ENCODE measurements at regions not wholly inside any gene's neighbourhood (a gene's known extent, or its start where the extent isn't known, plus 50 kb on each side); places are given as distances from the start of the nearest gene placed in this dataset.

DNA sequence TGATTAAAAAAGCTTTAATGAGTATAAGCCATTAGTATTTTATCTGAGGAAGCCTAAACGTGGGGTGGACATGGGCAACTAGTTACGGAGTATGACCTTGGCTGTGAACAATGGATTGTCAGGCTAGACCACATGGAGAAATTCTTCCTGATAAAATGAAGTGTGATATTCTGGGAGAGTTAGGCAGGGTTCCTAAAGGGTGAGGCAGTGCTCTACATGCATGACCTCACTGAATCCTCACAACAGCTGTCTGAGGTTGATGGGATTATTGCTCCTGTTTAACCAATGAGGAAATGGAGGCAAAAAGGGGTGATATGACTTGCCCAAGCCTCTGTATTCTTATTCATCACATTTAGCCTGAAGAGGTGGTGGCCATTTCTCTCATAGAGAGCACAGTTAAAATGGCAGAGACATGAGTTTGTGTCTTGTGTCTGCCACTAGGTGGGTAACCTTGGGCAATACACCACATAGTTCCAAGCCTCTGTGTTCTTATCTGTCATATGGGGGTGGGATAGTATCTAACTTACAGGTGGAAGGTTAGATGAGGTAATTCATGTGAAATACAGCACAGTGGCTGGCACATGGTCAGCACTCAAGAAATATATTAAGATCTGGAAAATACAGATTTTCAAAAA, 96.1 kb upstream of the NR3C1 start:
- Histone ChIP-seq H3K56ac (replicated peaks; ENCODE audit: insufficient read length, low read depth, low read length) (no peak overlapping the region), H3K9ac (replicated peaks in 1 of 4; ENCODE audit: extremely low read depth in 1 of 4, low read depth in 3 of 4, low read length in 3 of 4) (no peak overlapping the region), H3K4me3 (ENCODE audit: extremely low read depth in 1 of 4, insufficient read depth in 2 of 4, low read depth in 3 of 4, low read length in 4 of 4) (no peak overlapping the region), H3K4ac (replicated peaks; ENCODE audit: insufficient read length, low read depth, low read length) (no peak overlapping the region), H2BK15ac (ENCODE audit: low read length) (0 out of 2 replicates have a peak overlapping the region, but pooled peaks have one; percentile 2), H3K79me2 (ENCODE audit: control insufficient read depth in 1 of 2, insufficient read depth in 2 of 2, low read length in 2 of 2) (no peaks in the 10 kb centered on the region), H3K23ac (ENCODE audit: insufficient read length) (no peak overlapping the region), H3K79me1 (ENCODE audit: low read depth, low read length) (no peaks in the 10 kb centered on the region), H2BK120ac (replicated peaks; ENCODE audit: low read depth, low read length) (no peak overlapping the region), H4K20me1 (replicated peaks in 1 of 2; ENCODE audit: control insufficient read depth in 1 of 2, insufficient read depth in 2 of 2, low read length in 2 of 2) (no peaks in the 10 kb centered on the region), H2AFZ (ENCODE audit: low read length) (peak overlapping the region; percentile 47; the same call in 1 of the 2 replicates), H3K36me3 (ENCODE audit: control insufficient read depth in 2 of 4, insufficient read depth in 4 of 4, low read length in 3 of 4) (no peaks in the 10 kb centered on the region), H4K5ac (ENCODE audit: insufficient read length, low read depth, low read length) (no peak overlapping the region), H3K18ac (ENCODE audit: extremely low read depth, low read length) (no peak overlapping the region), H3K4me2 (ENCODE audit: insufficient read depth in 1 of 2, low read depth in 2 of 2, low read length in 2 of 2) (no peak overlapping the region), H3K27me3 (replicated peaks in 1 of 4; ENCODE audit: control insufficient read depth in 3 of 4, extremely low read depth in 1 of 4, insufficient read depth in 3 of 4, low read length in 3 of 4) (no peaks in the 10 kb centered on the region), H4K91ac (replicated peaks; ENCODE audit: insufficient read length, low read length) (no peak overlapping the region), H3K23me2 (ENCODE audit: low read depth, low read length) (no peaks in the 10 kb centered on the region), H3K27ac (ENCODE audit: low read depth, low read length) (no peak overlapping the region), H2AK5ac (ENCODE audit: low read depth, low read length) (no peak overlapping the region), H2BK20ac (ENCODE audit: low read length) (no peak overlapping the region), H3K14ac (ENCODE audit: insufficient read length) (no peak overlapping the region), H2BK12ac (ENCODE audit: low read depth, low read length) (no peak overlapping the region), H3K9me3 (ENCODE audit: insufficient read depth in 2 of 2, low read depth in 1 of 2, low read length in 1 of 2) (no peaks in the 10 kb centered on the region), H2BK5ac (ENCODE audit: low read depth, low read length) (no peak overlapping the region), H3K4me1 (replicated peaks in 1 of 4; ENCODE audit: control insufficient read depth in 3 of 4, insufficient read depth in 4 of 4, low read length in 3 of 4) (no peaks in the 10 kb centered on the region), H4K8ac (ENCODE audit: extremely low read depth, insufficient read depth, low read length) (no peak overlapping the region)
- TF ChIP-seq HDAC2 (IDR thresholded peaks at IDR 0.05; ENCODE audit: borderline replicate concordance in 1 of 2, low read depth in 2 of 2, low read length in 2 of 2), result no peak
- TF ChIP-seq YY1 (IDR thresholded peaks at IDR 0.05; ENCODE audit: low read depth, low read length), result no peak; the same call in 1 of the 2 replicates
- no peak for TF ChIP-seq CTBP2 (IDR thresholded peaks at IDR 0.05; ENCODE audit: borderline replicate concordance, insufficient read depth, insufficient read length, low read length)
- no peak for TF ChIP-seq BRCA1 (IDR thresholded peaks at IDR 0.05; ENCODE audit: low read depth, low read length)
- TF ChIP-seq MAFK (IDR thresholded peaks at IDR 0.05; ENCODE audit: low read depth, low read length), result no peak
- TF ChIP-seq, protein P1, sequence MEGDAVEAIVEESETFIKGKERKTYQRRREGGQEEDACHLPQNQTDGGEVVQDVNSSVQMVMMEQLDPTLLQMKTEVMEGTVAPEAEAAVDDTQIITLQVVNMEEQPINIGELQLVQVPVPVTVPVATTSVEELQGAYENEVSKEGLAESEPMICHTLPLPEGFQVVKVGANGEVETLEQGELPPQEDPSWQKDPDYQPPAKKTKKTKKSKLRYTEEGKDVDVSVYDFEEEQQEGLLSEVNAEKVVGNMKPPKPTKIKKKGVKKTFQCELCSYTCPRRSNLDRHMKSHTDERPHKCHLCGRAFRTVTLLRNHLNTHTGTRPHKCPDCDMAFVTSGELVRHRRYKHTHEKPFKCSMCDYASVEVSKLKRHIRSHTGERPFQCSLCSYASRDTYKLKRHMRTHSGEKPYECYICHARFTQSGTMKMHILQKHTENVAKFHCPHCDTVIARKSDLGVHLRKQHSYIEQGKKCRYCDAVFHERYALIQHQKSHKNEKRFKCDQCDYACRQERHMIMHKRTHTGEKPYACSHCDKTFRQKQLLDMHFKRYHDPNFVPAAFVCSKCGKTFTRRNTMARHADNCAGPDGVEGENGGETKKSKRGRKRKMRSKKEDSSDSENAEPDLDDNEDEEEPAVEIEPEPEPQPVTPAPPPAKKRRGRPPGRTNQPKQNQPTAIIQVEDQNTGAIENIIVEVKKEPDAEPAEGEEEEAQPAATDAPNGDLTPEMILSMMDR (IDR thresholded peaks at IDR 0.05; ENCODE audit: control extremely low read depth in 1 of 3, insufficient read depth in 1 of 3, low read depth in 1 of 3, low read length in 3 of 3), result peak in 1 of 3 experiments; percentile 28; a peak in 1 of 4 replicates
- TF ChIP-seq RAD21 (IDR thresholded peaks at IDR 0.05 in 1 of 2, conservative IDR thresholded peaks at IDR 0.05 in 1 of 2; ENCODE audit: low read depth in 2 of 2, low read length in 2 of 2), result peak; percentile 25 to 44; a peak in 3 of 4 replicates
- FAIRE-seq (no peak), DNase-seq (ENCODE audit: low read depth in 1 of 2, low spot score in 2 of 2) (no peak)
- CTCF ChIA-PET (ENCODE audit: partially characterized antibody), result interaction anchor here (0.9 to 1.5 kb wide), 2 partner anchors 12 to 372 kb away, joined by 3 to 4 read pairs; no protein-coding TSS in a partner anchor
- WGBS, 2 experiments (ENCODE audit: extremely low coverage in 1 of 2, insufficient coverage in 1 of 2, insufficient read length in 1 of 2, insufficient replicate concordance in 2 of 2, low coverage in 1 of 2, low lambda C conversion rate in 2 of 2, missing lambda C conversion rate in 1 of 2), result 97% methylated on average over 2 of the region's 2 CpGs; no CpG with 5 or more reads in 1 of the 2 experiments
- POLR2A ChIA-PET (ENCODE audit: partially characterized antibody), result no interaction called here
